ENCODE measurements at regions not wholly inside any gene's neighbourhood (a gene's known extent, or its start where the extent isn't known, plus 50 kb on each side); places are given as distances from the start of the nearest gene placed in this dataset.
"Not testable (repeated sequence)": the region's sequence is repeated elsewhere in the genome, so short reads cannot be mapped to it uniquely, and the experiment has no call there.

- DNase-seq (ENCODE audit: insufficient read length, low spot score) (no peak), FAIRE-seq (no peak)
These were observed 787.4 kb downstream of the KCNJ2 start for GRCh38 chr17:70956726-70957125.

DNA sequence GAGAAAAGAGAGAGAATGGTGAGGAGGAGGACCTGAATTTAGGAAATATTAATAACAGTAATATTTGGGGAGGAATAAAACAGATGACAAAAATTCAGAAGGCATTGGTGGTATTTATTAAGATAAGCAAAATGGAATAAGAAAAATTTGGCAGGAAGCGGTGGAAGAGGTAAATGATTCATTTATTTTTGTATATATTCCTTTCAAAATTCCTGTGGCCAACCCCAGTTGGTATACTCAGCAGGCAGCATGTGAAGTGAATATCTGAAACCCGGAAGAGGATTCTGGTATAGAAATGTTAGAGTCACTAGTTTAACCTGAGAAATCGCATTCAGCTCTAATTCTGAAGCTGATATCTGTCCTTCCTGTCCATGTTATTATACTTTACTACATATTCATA, 792.0 kb downstream of the KCNJ2 start:
- no peak for FAIRE-seq
- no peak for DNase-seq (ENCODE audit: insufficient read length, low spot score)

- DNase-seq (ENCODE audit: insufficient read length, low spot score), result no peak
- FAIRE-seq, result no peak
These were observed 799.0 kb downstream of the KCNJ2 start for GRCh38 chr17:70968302-70968701.

DNA sequence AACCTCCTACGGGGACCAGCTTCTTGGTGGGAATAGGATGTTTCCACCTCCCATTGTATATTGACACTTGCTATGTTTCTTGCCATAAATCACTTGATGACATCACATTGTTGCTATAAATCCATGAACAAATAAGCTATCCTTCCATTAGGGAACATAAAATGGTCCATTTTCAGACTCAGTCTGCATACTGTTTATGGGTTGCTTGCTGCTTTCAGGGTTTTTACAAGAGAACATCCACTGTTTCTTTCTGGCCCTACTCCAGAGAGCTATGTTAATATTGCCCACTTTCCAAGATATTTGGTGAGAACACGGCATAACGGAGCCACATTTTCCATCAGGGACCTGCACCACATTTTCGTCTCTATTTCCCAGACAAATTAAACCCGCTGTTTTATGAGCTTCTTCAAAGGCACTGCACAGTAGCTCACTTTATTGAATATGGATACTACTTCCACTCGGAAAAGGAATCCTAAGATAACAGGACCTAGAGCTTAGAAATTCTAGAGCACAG, 800.2 kb downstream of the KCNJ2 start:
- DNase-seq (ENCODE audit: insufficient read length, low spot score) (no peak), FAIRE-seq (no peak)

- FAIRE-seq, result no peak
- no peak for DNase-seq (ENCODE audit: insufficient read length, low spot score)
These were observed 807.1 kb downstream of the KCNJ2 start for GRCh38 chr17:70976447-70976846.

- no peak for FAIRE-seq
- no peak for DNase-seq (ENCODE audit: insufficient read length, low spot score)
These were observed 815.5 kb downstream of the KCNJ2 start for GRCh38 chr17:70984873-70985272.

GRCh38 chr17:70987867-70988340, 818.6 kb downstream of the KCNJ2 start:
- DNase-seq (ENCODE audit: insufficient read length, low spot score) (no peak), FAIRE-seq (no peak)

GRCh38 chr17:70988622-70989021, 819.3 kb downstream of the KCNJ2 start:
- no peak for FAIRE-seq
- no peak for DNase-seq (ENCODE audit: insufficient read length, low spot score)

- FAIRE-seq, result no peak
- DNase-seq (ENCODE audit: insufficient read length, low spot score), result no peak
These were observed 819.9 kb downstream of the KCNJ2 start for GRCh38 chr17:70989280-70989679.

- FAIRE-seq (no peak), DNase-seq (ENCODE audit: insufficient read length, low spot score) (no peak)
These were observed 824.9 kb downstream of the KCNJ2 start for GRCh38 chr17:70994194-70994593.

GRCh38 chr17:70995997-70996396, 826.7 kb downstream of the KCNJ2 start:
- DNase-seq (ENCODE audit: insufficient read length, low spot score) (no peak), FAIRE-seq (no peak)

GRCh38 chr17:71003736-71004135, 834.4 kb downstream of the KCNJ2 start:
- FAIRE-seq (no peak), DNase-seq (ENCODE audit: insufficient read length, low spot score) (no peak)

DNA sequence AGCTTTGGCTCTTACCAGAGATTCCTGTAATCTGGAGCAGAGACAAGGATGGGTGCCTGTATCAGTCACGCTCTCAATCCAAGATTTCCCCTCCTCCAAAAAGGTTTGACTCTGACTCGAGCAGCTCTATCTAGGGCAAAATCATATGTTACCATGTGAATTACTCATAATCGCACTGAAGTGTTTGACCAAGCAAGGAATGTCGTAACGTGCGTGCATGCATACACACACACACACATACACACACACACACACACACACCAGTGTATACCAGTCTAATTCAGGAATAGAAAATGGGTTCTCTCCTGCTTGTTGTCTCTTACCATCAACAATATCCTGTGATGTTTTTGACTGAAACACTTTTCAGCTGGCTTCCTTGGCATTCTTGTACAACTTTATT, 835.1 kb downstream of the KCNJ2 start:
- FAIRE-seq (peak; percentile 54), DNase-seq (ENCODE audit: insufficient read length, low spot score) (no peak)

GRCh38 chr17:71011391-71011790, 842.1 kb downstream of the KCNJ2 start:
- FAIRE-seq (no peak), DNase-seq (ENCODE audit: insufficient read length, low spot score) (no peak)

- DNase-seq (ENCODE audit: insufficient read length, low spot score), result no peak
- no peak for FAIRE-seq
These were observed 850.4 kb downstream of the KCNJ2 start for GRCh38 chr17:71019699-71020098.

DNA sequence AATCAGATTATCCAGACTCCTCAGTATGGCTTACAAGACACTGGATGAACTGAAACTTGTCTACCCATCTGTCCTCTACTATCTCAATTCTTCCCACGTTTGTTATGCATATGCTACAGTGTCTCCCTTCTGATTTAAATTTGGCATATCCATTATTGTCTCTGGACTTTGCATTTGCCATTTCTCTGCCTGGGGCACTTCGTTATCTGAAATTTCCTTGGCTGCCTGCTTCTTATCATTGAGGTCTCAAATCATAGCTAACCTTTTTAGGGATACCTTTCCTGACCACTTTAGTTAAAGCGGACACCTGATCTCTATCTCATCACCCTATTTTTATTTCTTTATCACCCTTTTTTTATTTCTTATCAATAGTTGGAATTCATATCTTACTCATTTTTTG, 853.4 kb downstream of the KCNJ2 start:
- DNase-seq (ENCODE audit: insufficient read length, low spot score) (no peak), FAIRE-seq (no peak)

- FAIRE-seq (no peak), DNase-seq (ENCODE audit: insufficient read length, low spot score) (no peak)
These were observed 854.1 kb downstream of the KCNJ2 start for GRCh38 chr17:71023249-71024030.

DNA sequence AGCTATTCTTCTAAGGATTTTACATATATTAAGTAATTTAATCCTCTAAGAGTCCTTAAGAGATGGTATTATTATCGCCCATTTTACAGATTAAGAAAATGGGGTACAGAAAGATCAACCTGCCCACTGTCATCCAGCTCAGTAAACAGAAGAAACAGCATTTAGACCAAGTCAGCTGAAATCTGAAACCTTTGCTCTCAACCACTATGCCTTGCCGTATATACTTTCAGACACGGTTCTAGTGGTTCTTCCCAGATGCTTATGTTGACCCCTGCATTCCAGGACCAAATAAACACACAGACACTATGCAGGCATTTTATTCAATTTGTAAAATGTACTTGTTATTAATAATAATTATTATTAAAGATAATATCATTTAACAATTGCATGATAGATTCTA, 854.8 kb downstream of the KCNJ2 start:
- FAIRE-seq (no peak), DNase-seq (ENCODE audit: insufficient read length, low spot score) (no peak)

GRCh38 chr17:71024969-71025368, 855.6 kb downstream of the KCNJ2 start:
- FAIRE-seq, result no peak
- no peak for DNase-seq (ENCODE audit: insufficient read length, low spot score)

GRCh38 chr17:71029246-71029645, 859.9 kb downstream of the KCNJ2 start:
- FAIRE-seq (no peak), DNase-seq (ENCODE audit: insufficient read length, low spot score) (no peak)

- FAIRE-seq; DNase-seq (ENCODE audit: insufficient read length, low spot score): not testable (repeated sequence)
These were observed 862.0 kb downstream of the KCNJ2 start for GRCh38 chr17:71031286-71031685.

DNA sequence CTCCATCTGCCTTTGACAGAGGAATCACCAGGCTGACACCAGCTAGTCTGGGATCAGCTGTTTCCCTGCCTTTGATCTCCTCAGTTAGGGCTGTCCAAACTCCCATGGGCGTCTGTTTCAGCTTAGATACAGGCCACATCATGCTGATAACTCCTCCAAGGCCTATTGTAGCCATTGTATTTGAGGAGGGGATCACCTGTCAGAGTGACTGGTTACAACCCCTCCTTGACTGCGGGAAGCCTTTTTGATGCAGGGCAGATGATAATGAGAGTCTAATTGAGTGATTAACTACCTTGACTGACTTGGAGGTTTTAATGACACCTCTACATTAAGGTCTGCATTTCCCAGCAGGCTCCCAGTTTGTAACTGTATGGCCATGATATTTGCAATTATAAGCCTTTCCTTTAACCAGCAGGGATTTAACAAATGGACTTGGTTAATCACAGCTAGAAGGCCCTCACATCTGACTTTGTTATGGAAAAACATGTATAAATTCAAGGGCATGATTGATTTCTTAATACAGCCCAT, 863.5 kb downstream of the KCNJ2 start:
- no peak for FAIRE-seq
- no peak for DNase-seq (ENCODE audit: insufficient read length, low spot score)
